Activated naive CD8-positive, alpha-beta T cell treated with anti-CD3 and anti-CD28 coated beads, Interleukin-2, amount 50 U/mL, for 24 hours (primary cell): ENCODE measurements at regions not wholly inside any gene's neighbourhood (a gene's known extent, or its start where the extent isn't known, plus 50 kb on each side); places are given as distances from the start of the nearest gene placed in this dataset.

Experiments used
- ATAC-seq: fragments of 150-1000 bp; cut with Tn5 transposase; one replicate; pipeline ENCODE4 v1.10.0; 2021
- DNase-seq: peaks from one replicate; pipeline ENCODE4 v3.0.0; 2021
- H3K27ac Mint-ChIP-seq: one replicate; pipeline ENCODE4 v1.8.0; 2021; ENCODE audit warnings: mild to moderate bottlenecking, mixed read lengths
- H3K27me3 Mint-ChIP-seq: one replicate; pipeline ENCODE4 v1.8.0; 2021; ENCODE audit warnings: mixed read lengths
- H3K36me3 Mint-ChIP-seq: one replicate; pipeline ENCODE4 v1.8.0; 2021; ENCODE audit warnings: low read depth, mixed read lengths
- H3K4me1 Mint-ChIP-seq: one replicate; pipeline ENCODE4 v1.8.0; 2021; ENCODE audit warnings: mixed read lengths
- H3K4me3 Mint-ChIP-seq: one replicate; pipeline ENCODE4 v1.8.0; 2021; ENCODE audit warnings: mild to moderate bottlenecking, moderate library complexity, mixed read lengths
- H3K9me3 Mint-ChIP-seq: one replicate; pipeline ENCODE4 v1.8.0; 2021; ENCODE audit warnings: mixed read lengths

DNA sequence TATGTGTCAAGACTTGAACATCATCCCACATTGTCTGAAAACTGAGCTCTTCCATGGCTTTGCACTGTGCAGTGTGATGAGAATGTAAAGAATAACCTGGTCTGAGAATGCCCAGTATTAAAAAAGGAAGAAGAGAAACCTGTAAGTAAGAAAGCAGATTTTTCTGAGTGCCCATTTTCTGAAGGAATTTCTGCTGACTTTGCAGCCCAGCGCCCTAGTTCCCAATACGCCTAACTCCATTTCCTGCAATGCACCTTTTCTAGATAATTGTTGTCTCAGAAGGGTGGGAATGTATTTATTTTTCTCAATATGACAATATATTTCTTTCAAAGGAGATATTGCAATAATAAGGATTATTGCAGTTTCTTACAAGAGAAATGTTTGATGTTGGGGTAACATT lies 231.5 kb downstream of the HAO1 start:
- H3K4me3 Mint-ChIP-seq: no peak overlapping the region
- H3K4me1 Mint-ChIP-seq: no peaks in the 10 kb centered on the region
- H3K36me3 Mint-ChIP-seq: no peaks in the 10 kb centered on the region
- no peaks in the 10 kb centered on the region for H3K27me3 Mint-ChIP-seq
- no peak for DNase-seq
- peaks cover 4% of the 10 kb centered on the region for H3K9me3 Mint-ChIP-seq
- H3K27ac Mint-ChIP-seq: no peak overlapping the region
- ATAC-seq: no peak

- Mint-ChIP-seq H3K4me3 (no peak overlapping the region), H3K27me3 (no peaks in the 10 kb centered on the region), H3K27ac (no peak overlapping the region), H3K9me3 (no peaks in the 10 kb centered on the region), H3K36me3 (no peaks in the 10 kb centered on the region), H3K4me1 (no peaks in the 10 kb centered on the region)
- ATAC-seq (no peak), DNase-seq (no peak)
Measured at GRCh38 chr20:7710440-7710839, 229.8 kb downstream of the HAO1 start.

- no peaks in the 10 kb centered on the region for H3K36me3 Mint-ChIP-seq
- DNase-seq: no peak
- H3K27me3 Mint-ChIP-seq: no peaks in the 10 kb centered on the region
- no peak overlapping the region for H3K4me3 Mint-ChIP-seq
- H3K27ac Mint-ChIP-seq: no peak overlapping the region
- no peak for ATAC-seq
- no peaks in the 10 kb centered on the region for H3K9me3 Mint-ChIP-seq
- H3K4me1 Mint-ChIP-seq: no peaks in the 10 kb centered on the region
Measured at GRCh38 chr20:7712661-7713060, 227.6 kb downstream of the HAO1 start.

DNA sequence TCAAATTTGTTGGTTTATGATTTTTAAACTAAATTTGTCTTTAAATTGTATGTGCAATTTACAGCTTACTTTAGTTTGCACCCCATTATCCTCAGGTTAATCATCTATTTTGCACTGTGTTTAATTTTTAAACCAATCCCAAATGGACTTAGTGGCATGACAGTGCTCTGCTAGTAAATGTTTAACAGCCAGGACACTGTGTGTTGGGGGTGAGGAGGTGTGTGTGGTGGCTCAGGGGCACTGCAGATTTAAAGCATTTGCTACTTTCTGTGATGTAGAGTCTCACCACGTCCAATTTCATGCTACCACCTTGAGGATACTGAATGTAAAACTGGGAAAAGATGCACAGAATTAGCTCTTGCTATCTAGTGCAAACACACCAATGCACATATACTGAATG lies 225.7 kb downstream of the HAO1 start:
- Mint-ChIP-seq H3K4me1 (no peaks in the 10 kb centered on the region), H3K4me3 (no peak overlapping the region), H3K27me3 (no peaks in the 10 kb centered on the region), H3K9me3 (no peaks in the 10 kb centered on the region), H3K36me3 (no peaks in the 10 kb centered on the region), H3K27ac (no peak overlapping the region)
- ATAC-seq (no peak), DNase-seq (no peak)

DNA sequence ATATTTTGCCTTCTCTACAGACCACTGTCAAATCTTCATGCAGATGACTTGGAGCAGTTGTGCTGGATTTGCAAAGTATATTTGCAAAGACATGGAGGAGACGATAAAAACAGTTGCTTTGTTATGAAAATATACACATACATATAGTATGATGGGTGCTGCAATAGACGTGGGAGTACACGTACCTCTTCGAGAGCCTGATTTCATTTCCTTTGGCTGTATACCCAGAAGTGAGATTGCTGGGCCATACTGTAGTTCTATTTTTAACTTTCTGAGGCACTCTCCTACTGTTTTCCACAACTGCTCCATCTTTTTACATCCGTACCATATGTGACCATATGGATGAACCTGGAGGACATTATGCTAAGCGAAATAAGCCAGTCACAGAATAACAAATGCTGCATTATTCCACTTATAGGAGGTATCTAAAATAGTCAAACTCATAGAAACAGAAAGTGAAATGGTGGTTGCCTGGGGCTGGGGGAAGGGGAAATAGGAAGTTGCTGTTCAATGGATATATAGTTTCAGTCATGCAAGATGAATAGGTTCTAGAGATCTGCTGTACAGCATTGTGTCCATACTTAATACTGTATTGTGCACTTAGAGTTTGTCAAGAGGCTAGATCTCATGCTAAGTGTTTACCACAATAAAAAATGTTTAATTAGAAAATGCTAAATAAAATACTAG lies 223.8 kb downstream of the HAO1 start:
- no peak for ATAC-seq
- Mint-ChIP-seq H3K27ac (no peak overlapping the region), H3K36me3 (no peaks in the 10 kb centered on the region), H3K9me3 (no peaks in the 10 kb centered on the region), H3K4me3 (no peak overlapping the region), H3K27me3 (no peaks in the 10 kb centered on the region), H3K4me1 (no peaks in the 10 kb centered on the region)
- no peak for DNase-seq

GRCh38 chr20:7722564-7722963 lies 217.7 kb downstream of the HAO1 start:
- no peak for ATAC-seq
- Mint-ChIP-seq H3K9me3 (no peaks in the 10 kb centered on the region), H3K4me3 (no peak overlapping the region), H3K4me1 (no peaks in the 10 kb centered on the region), H3K36me3 (no peaks in the 10 kb centered on the region), H3K27ac (no peak overlapping the region), H3K27me3 (no peaks in the 10 kb centered on the region)
- no peak for DNase-seq

DNA sequence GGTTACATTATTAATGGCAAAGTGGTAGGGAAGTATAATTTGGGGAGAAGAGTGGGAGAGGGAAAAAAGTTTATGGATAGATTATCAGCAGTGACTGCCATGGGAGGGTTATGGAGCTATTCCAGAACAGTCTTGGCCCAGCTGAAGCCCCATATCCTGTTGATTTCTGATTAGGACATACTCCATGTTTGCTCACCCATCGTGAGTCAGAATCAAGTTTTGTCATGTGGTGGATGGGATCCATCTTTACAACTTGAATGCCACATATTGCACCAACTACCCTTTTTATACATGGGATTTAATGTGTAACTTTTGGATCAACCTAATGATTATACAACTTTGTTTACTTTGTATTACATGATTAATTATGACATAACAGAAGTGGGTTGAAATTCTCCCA lies 217.0 kb downstream of the HAO1 start:
- H3K27ac Mint-ChIP-seq: no peak overlapping the region
- no peaks in the 10 kb centered on the region for H3K4me1 Mint-ChIP-seq
- ATAC-seq (no peak), DNase-seq (no peak)
- H3K36me3 Mint-ChIP-seq: no peaks in the 10 kb centered on the region
- no peaks in the 10 kb centered on the region for H3K27me3 Mint-ChIP-seq
- H3K9me3 Mint-ChIP-seq: no peaks in the 10 kb centered on the region
- H3K4me3 Mint-ChIP-seq: no peak overlapping the region

- no peak overlapping the region for H3K4me3 Mint-ChIP-seq
- ATAC-seq: no peak
- H3K4me1 Mint-ChIP-seq: no peaks in the 10 kb centered on the region
- H3K36me3 Mint-ChIP-seq: no peaks in the 10 kb centered on the region
- H3K27ac Mint-ChIP-seq: no peak overlapping the region
- H3K9me3 Mint-ChIP-seq: no peaks in the 10 kb centered on the region
- no peak for DNase-seq
- H3K27me3 Mint-ChIP-seq: no peaks in the 10 kb centered on the region
Measured at GRCh38 chr20:7728338-7728737, 211.9 kb downstream of the HAO1 start.

DNA sequence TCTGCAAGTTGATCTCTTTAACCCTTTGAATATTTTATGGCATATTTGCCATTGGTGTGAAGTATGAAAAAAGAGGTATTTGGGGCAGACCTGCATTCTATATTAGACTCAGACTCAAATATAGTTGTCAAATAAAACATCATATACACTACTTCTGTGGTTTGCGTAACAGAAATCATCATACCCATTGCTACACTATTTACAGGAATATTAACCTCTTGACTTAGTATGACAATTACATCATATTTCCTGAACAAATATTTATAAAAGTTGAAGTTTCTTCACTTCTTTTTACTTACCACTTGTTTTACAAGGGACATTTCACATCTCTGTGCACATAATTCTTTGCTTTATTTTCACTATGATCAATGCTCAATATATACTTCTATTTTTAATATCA lies 206.0 kb downstream of the HAO1 start:
- DNase-seq (no peak), ATAC-seq (no peak)
- no peak overlapping the region for H3K27ac Mint-ChIP-seq
- no peaks in the 10 kb centered on the region for H3K27me3 Mint-ChIP-seq
- no peaks in the 10 kb centered on the region for H3K36me3 Mint-ChIP-seq
- no peaks in the 10 kb centered on the region for H3K9me3 Mint-ChIP-seq
- no peak overlapping the region for H3K4me3 Mint-ChIP-seq
- no peaks in the 10 kb centered on the region for H3K4me1 Mint-ChIP-seq

DNA sequence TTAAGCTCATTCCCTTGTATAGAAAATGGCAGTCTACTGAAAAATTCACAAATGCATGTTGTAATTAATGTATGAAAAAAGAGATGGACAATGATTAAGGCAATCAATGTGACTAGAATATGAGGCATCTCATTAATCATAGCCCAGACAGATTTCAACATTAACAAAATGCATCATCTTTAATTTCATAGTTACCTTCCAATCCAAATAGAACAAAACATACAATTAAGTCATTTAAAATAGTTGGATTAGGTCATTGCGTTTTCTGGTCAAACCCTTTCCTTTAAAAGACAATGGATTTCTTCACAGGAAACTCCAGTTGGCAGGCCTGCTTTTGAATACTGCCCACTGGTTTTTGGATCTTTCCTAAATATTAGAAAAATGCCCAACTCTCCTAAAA lies 203.9 kb downstream of the HAO1 start:
- no peak overlapping the region for H3K4me3 Mint-ChIP-seq
- H3K27ac Mint-ChIP-seq: no peak overlapping the region
- no peaks in the 10 kb centered on the region for H3K9me3 Mint-ChIP-seq
- no peaks in the 10 kb centered on the region for H3K4me1 Mint-ChIP-seq
- ATAC-seq: no peak
- H3K36me3 Mint-ChIP-seq: no peaks in the 10 kb centered on the region
- no peaks in the 10 kb centered on the region for H3K27me3 Mint-ChIP-seq
- DNase-seq: no peak

GRCh38 chr20:7741866-7742265 lies 198.4 kb downstream of the HAO1 start:
- Mint-ChIP-seq H3K4me3 (no peak overlapping the region), H3K27ac (no peak overlapping the region), H3K9me3 (no peaks in the 10 kb centered on the region), H3K4me1 (no peaks in the 10 kb centered on the region), H3K27me3 (no peaks in the 10 kb centered on the region), H3K36me3 (no peaks in the 10 kb centered on the region)
- DNase-seq (no peak), ATAC-seq (no peak)

DNA sequence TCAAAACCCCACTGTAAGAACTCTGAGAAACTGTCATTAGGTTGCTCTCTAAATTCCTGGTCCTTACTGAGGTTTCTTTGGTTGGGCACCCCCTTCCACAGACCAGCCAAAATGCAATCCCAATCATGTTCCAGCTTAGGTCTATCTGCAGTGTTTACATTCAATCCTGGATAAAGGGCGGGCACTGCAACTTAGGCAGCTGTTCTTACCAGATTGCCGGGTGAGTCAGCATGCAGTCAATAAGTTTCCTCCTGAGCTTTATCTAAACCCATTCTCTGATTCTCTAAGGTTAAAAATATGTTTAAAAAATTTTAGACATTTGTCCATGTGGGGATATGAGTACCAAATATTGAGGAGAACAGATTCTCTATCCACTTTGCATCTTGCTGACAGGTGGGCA lies 197.8 kb downstream of the HAO1 start:
- Mint-ChIP-seq H3K9me3 (no peaks in the 10 kb centered on the region), H3K36me3 (no peaks in the 10 kb centered on the region), H3K4me1 (no peaks in the 10 kb centered on the region), H3K27ac (no peak overlapping the region), H3K27me3 (no peaks in the 10 kb centered on the region), H3K4me3 (no peak overlapping the region)
- no peak for ATAC-seq
- DNase-seq: no peak

GRCh38 chr20:7744411-7744810 lies 195.8 kb downstream of the HAO1 start:
- H3K27ac Mint-ChIP-seq: no peak overlapping the region
- H3K4me1 Mint-ChIP-seq: no peaks in the 10 kb centered on the region
- H3K27me3 Mint-ChIP-seq: no peaks in the 10 kb centered on the region
- no peak overlapping the region for H3K4me3 Mint-ChIP-seq
- no peaks in the 10 kb centered on the region for H3K36me3 Mint-ChIP-seq
- DNase-seq (no peak), ATAC-seq (no peak)
- no peaks in the 10 kb centered on the region for H3K9me3 Mint-ChIP-seq

DNA sequence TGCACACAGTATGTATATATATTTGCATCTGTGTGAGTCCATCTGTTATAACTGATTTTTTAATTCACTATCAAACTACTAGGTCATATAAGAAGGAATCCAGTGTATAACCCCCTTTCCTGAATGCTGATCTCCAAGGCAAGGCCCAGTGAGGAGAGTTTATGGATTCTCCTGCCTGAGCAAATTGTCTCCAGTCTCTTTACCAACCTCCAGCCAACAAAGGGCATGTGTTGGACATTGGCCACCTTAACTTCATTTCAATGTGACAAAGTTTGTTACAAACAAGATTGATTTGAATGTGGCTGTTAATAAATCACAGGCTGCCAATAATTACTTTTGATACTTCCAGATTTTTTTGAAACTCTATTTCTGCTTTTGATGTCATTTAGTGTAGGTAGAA lies 191.6 kb downstream of the HAO1 start:
- H3K9me3 Mint-ChIP-seq: no peaks in the 10 kb centered on the region
- H3K4me3 Mint-ChIP-seq: no peak overlapping the region
- no peak for ATAC-seq
- H3K27ac Mint-ChIP-seq: no peak overlapping the region
- no peaks in the 10 kb centered on the region for H3K4me1 Mint-ChIP-seq
- no peak for DNase-seq
- H3K27me3 Mint-ChIP-seq: no peaks in the 10 kb centered on the region
- H3K36me3 Mint-ChIP-seq: no peaks in the 10 kb centered on the region

GRCh38 chr20:7754102-7754501 lies 186.2 kb downstream of the HAO1 start:
- no peaks in the 10 kb centered on the region for H3K9me3 Mint-ChIP-seq
- ATAC-seq (no peak), DNase-seq (no peak)
- no peaks in the 10 kb centered on the region for H3K36me3 Mint-ChIP-seq
- H3K27me3 Mint-ChIP-seq: no peaks in the 10 kb centered on the region
- H3K4me1 Mint-ChIP-seq: no peaks in the 10 kb centered on the region
- no peak overlapping the region for H3K4me3 Mint-ChIP-seq
- no peak overlapping the region for H3K27ac Mint-ChIP-seq

DNA sequence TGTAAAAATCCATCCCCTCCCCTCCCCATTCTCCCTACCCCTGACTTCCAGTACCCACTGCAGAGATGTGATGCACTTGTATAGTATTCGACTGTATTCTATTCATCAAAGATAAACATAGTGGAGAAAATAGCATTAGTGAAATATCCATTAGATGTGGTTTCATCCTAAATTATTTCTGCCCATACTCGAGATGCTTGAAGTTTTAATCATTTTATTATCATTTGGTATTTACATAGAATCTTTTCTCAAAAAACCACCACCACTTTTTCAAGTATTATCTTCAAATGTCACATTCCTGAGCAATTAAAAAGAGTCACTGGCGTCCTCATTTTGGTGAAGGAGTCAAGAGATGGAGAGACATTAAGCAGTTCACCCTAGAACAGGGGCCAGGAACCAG lies 181.9 kb downstream of the HAO1 start:
- ATAC-seq: no peak
- H3K4me1 Mint-ChIP-seq: no peaks in the 10 kb centered on the region
- peaks cover 2% of the 10 kb centered on the region for H3K27me3 Mint-ChIP-seq
- peaks cover 3% of the 10 kb centered on the region for H3K9me3 Mint-ChIP-seq
- no peak overlapping the region for H3K27ac Mint-ChIP-seq
- no peaks in the 10 kb centered on the region for H3K36me3 Mint-ChIP-seq
- H3K4me3 Mint-ChIP-seq: no peak overlapping the region
- no peak for DNase-seq
